Ishikawa (cell line): ENCODE measurements at regions not wholly inside any gene's neighbourhood (a gene's known extent, or its start where the extent isn't known, plus 50 kb on each side); places are given as distances from the start of the nearest gene placed in this dataset.

Source experiments
- CEBPB ChIP-seq: IDR thresholded peaks from 2 replicates; pipeline ENCODE4 v1.6.1; 2012
- EP300 ChIP-seq: IDR thresholded peaks from 2 replicates; pipeline ENCODE4 v1.6.1; 2012; ENCODE audit warnings: borderline replicate concordance
- NFIC ChIP-seq: IDR thresholded peaks from 2 replicates; pipeline ENCODE4 v1.6.1; 2012

DNA sequence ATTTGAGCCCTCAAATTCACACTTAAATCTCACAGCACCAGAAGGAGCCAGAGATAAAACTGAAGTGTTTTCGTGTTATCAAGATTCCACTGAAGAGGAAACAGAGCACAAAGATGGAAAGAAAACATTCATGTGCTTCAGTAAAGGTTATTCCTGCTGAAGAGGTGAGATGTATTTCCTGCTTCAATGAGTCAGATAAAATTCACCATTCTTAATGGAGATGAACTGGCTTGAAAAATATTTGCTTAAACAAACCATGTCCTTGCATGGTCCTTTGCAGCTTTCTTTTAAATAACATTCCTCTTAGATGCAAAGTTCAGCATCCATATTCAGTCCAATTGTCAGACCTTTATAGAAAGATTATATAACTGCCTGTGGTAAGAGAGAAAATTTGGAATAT, 294.2 kb downstream of the IPMK start:
- no peak for TF ChIP-seq EP300
- TF ChIP-seq NFIC = no peak
- no peak for TF ChIP-seq CEBPB
